ENCODE measurements at regions not wholly inside any gene's neighbourhood (a gene's known extent, or its start where the extent isn't known, plus 50 kb on each side); places are given as distances from the start of the nearest gene placed in this dataset.

- H3K79me2 ChIP-seq (ENCODE audit: insufficient read depth, low read length), result no peaks in the 10 kb centered on the region
- H3K4me3 ChIP-seq (ENCODE audit: insufficient read depth, low read length), result no peak overlapping the region
- H3K4me2 ChIP-seq (ENCODE audit: insufficient read depth, low read length), result no peak overlapping the region
- TF ChIP-seq CTCF (IDR thresholded peaks at IDR 0.05; ENCODE audit: extremely low read depth, low read depth, low read length), result no peak
- DNase-seq (ENCODE audit: insufficient read length, low spot score, missing footprints), result no peak
- H3K4me1 ChIP-seq (ENCODE audit: insufficient read depth, low read length), result no peaks in the 10 kb centered on the region
- H3K27ac ChIP-seq (ENCODE audit: low read depth, low read length), result no peak overlapping the region
- H2AFZ ChIP-seq (ENCODE audit: low read length), result no peak overlapping the region
- H3K36me3 ChIP-seq (ENCODE audit: insufficient read depth, low read length), result no peaks in the 10 kb centered on the region
- H3K27me3 ChIP-seq (ENCODE audit: insufficient read depth, low read length), result no peaks in the 10 kb centered on the region
- H4K20me1 ChIP-seq (ENCODE audit: insufficient read depth, low read length), result no peaks in the 10 kb centered on the region
- no peaks in the 10 kb centered on the region for H3K9me3 ChIP-seq (ENCODE audit: low read depth, low read length)
Measured at GRCh38 chr2:4122726-4123125, 419.4 kb downstream of the DCDC2C start.

- H2AFZ ChIP-seq (ENCODE audit: low read length), result no peak overlapping the region
- peaks cover 3% of the 10 kb centered on the region for H3K9me3 ChIP-seq (ENCODE audit: low read depth, low read length)
- no peak overlapping the region for H3K4me2 ChIP-seq (ENCODE audit: insufficient read depth, low read length)
- H3K79me2 ChIP-seq (ENCODE audit: insufficient read depth, low read length), result no peaks in the 10 kb centered on the region
- H3K4me1 ChIP-seq (ENCODE audit: insufficient read depth, low read length), result no peaks in the 10 kb centered on the region
- no peak for TF ChIP-seq CTCF (IDR thresholded peaks at IDR 0.05; ENCODE audit: extremely low read depth, low read depth, low read length)
- DNase-seq (ENCODE audit: insufficient read length, low spot score, missing footprints), result no peak
- no peaks in the 10 kb centered on the region for H3K27me3 ChIP-seq (ENCODE audit: insufficient read depth, low read length)
- H3K36me3 ChIP-seq (ENCODE audit: insufficient read depth, low read length), result no peaks in the 10 kb centered on the region
- no peak overlapping the region for H3K4me3 ChIP-seq (ENCODE audit: insufficient read depth, low read length)
- H3K27ac ChIP-seq (ENCODE audit: low read depth, low read length), result no peak overlapping the region
- H4K20me1 ChIP-seq (ENCODE audit: insufficient read depth, low read length), result no peaks in the 10 kb centered on the region
Measured at GRCh38 chr2:4130651-4131050, 427.3 kb downstream of the DCDC2C start.

- Histone ChIP-seq H3K4me1 (ENCODE audit: insufficient read depth, low read length) (no peaks in the 10 kb centered on the region), H3K27me3 (ENCODE audit: insufficient read depth, low read length) (no peaks in the 10 kb centered on the region), H3K9me3 (ENCODE audit: low read depth, low read length) (peaks cover 2% of the 10 kb centered on the region), H3K27ac (ENCODE audit: low read depth, low read length) (no peak overlapping the region), H3K79me2 (ENCODE audit: insufficient read depth, low read length) (no peaks in the 10 kb centered on the region), H2AFZ (ENCODE audit: low read length) (no peak overlapping the region), H3K4me2 (ENCODE audit: insufficient read depth, low read length) (no peak overlapping the region), H4K20me1 (ENCODE audit: insufficient read depth, low read length) (no peaks in the 10 kb centered on the region), H3K4me3 (ENCODE audit: insufficient read depth, low read length) (no peak overlapping the region), H3K36me3 (ENCODE audit: insufficient read depth, low read length) (no peaks in the 10 kb centered on the region)
- TF ChIP-seq CTCF (IDR thresholded peaks at IDR 0.05; ENCODE audit: extremely low read depth, low read depth, low read length), result no peak
- DNase-seq (ENCODE audit: insufficient read length, low spot score, missing footprints), result no peak
Measured at GRCh38 chr2:4134551-4135550, 431.5 kb downstream of the DCDC2C start.

- Histone ChIP-seq H3K4me2 (ENCODE audit: insufficient read depth, low read length) (no peak overlapping the region), H3K36me3 (ENCODE audit: insufficient read depth, low read length) (no peaks in the 10 kb centered on the region), H3K79me2 (ENCODE audit: insufficient read depth, low read length) (no peaks in the 10 kb centered on the region), H3K27ac (ENCODE audit: low read depth, low read length) (no peak overlapping the region), H3K9me3 (ENCODE audit: low read depth, low read length) (peaks cover 7% of the 10 kb centered on the region), H4K20me1 (ENCODE audit: insufficient read depth, low read length) (no peaks in the 10 kb centered on the region), H3K27me3 (ENCODE audit: insufficient read depth, low read length) (no peaks in the 10 kb centered on the region), H2AFZ (ENCODE audit: low read length) (no peak overlapping the region), H3K4me1 (ENCODE audit: insufficient read depth, low read length) (no peaks in the 10 kb centered on the region), H3K4me3 (ENCODE audit: insufficient read depth, low read length) (no peak overlapping the region)
- no peak for DNase-seq (ENCODE audit: insufficient read length, low spot score, missing footprints)
- TF ChIP-seq CTCF (IDR thresholded peaks at IDR 0.05; ENCODE audit: extremely low read depth, low read depth, low read length), result no peak
Measured at GRCh38 chr2:4135765-4136164, 432.4 kb downstream of the DCDC2C start.
